T-helper 9 cell (primary cell): ENCODE measurements at regions not wholly inside any gene's neighbourhood (a gene's known extent, or its start where the extent isn't known, plus 50 kb on each side); places are given as distances from the start of the nearest gene placed in this dataset.

Experiments used
- DNase-seq: peaks from one replicate; pipeline ENCODE4 v3.0.0-alpha.2; 2020

- no peak for DNase-seq
Observed at GRCh38 chr11:45597097-45597496, 68.3 kb downstream of the CHST1 start.

- no peak for DNase-seq
Observed at GRCh38 chr11:45596571-45596970, 68.9 kb downstream of the CHST1 start.

GRCh38 chr11:45593992-45594391 is 71.4 kb downstream of the CHST1 start:
- DNase-seq, result no peak

- DNase-seq, result no peak
Observed at GRCh38 chr11:45592636-45593035, 72.8 kb downstream of the CHST1 start.

- DNase-seq, result no peak
Observed at GRCh38 chr11:45590743-45591142, 74.7 kb downstream of the CHST1 start.

- no peak for DNase-seq
Observed at GRCh38 chr11:45585205-45585604, 80.2 kb downstream of the CHST1 start.

GRCh38 chr11:45583981-45584566 is 81.3 kb downstream of the CHST1 start:
- DNase-seq, result no peak

- no peak for DNase-seq
Observed at GRCh38 chr11:45580399-45580798, 85.0 kb downstream of the CHST1 start.

GRCh38 chr11:45578316-45578715 is 87.1 kb downstream of the CHST1 start:
- no peak for DNase-seq

GRCh38 chr11:45577752-45578151 is 87.7 kb downstream of the CHST1 start:
- no peak for DNase-seq

GRCh38 chr11:45576461-45577215 is 88.8 kb downstream of the CHST1 start:
- no peak for DNase-seq

GRCh38 chr11:45573728-45574127 is 91.7 kb downstream of the CHST1 start:
- DNase-seq, result no peak

- no peak for DNase-seq
Observed at GRCh38 chr11:45572354-45573123, 92.9 kb downstream of the CHST1 start.

GRCh38 chr11:45569776-45570175 is 95.6 kb downstream of the CHST1 start:
- DNase-seq, result no peak

GRCh38 chr11:45568049-45568448 is 97.4 kb downstream of the CHST1 start:
- DNase-seq, result no peak

GRCh38 chr11:45565446-45565988 is 99.9 kb downstream of the CHST1 start:
- DNase-seq, result no peak

- no peak for DNase-seq
Observed at GRCh38 chr11:45563810-45564209, 101.6 kb downstream of the CHST1 start.

- no peak for DNase-seq
Observed at GRCh38 chr11:45563171-45563570, 102.3 kb downstream of the CHST1 start.

GRCh38 chr11:45560913-45561281 is 104.5 kb downstream of the CHST1 start:
- no peak for DNase-seq

GRCh38 chr11:45560155-45560912 is 105.1 kb downstream of the CHST1 start:
- no peak for DNase-seq

- no peak for DNase-seq
Observed at GRCh38 chr11:45556851-45557707, 108.3 kb downstream of the CHST1 start.
